IMR-90 (cell line): ENCODE measurements at regions not wholly inside any gene's neighbourhood (a gene's known extent, or its start where the extent isn't known, plus 50 kb on each side); places are given as distances from the start of the nearest gene placed in this dataset.

Experiments
- ATAC-seq: fragments of 200-7000 bp; cut with Tn5 transposase; 2 replicates; pipeline ENCODE4 v1.9.1; 2020; ENCODE audit warnings: low read depth, mild to moderate bottlenecking, moderate library complexity
- BruUV-seq: library from RNA; stranded (reverse); fragments of 400-500 nt; replicated peaks from 2 replicates; lab custom pipeline; 2021; lab: Mats Ljungman, UMichigan
- CTCF ChIA-PET: fragments of 300-600 bp; formaldehyde crosslinking; extraction: SDS; loops from one replicate; lab custom pipeline; 2021; ENCODE audit warnings: antibody characterized with exemption; lab: Yijun Ruan, JAX
- POLR2A ChIA-PET: fragments of 300-600 bp; sonication (Branson Sonifier 250); formaldehyde crosslinking; loops from one replicate; lab custom pipeline; 2022; ENCODE audit warnings: antibody characterized with exemption; ENCODE audit not compliant: unreplicated experiment; lab: Charles Lee
- DNase-seq: peaks from one replicate; pipeline ENCODE4 v3.0.0; 2013
- H2AFZ ChIP-seq: replicated peaks from 2 replicates; pipeline ENCODE3; 2013; ENCODE audit warnings: low read length, mild to moderate bottlenecking; ENCODE audit not compliant: poor library complexity
- H2AK5ac ChIP-seq: 2 replicates; pipeline ENCODE4 v1.6.1; 2013; ENCODE audit warnings: low read depth, low read length, inconsistent platforms
- H2AK9ac ChIP-seq: replicated peaks from 2 replicates; pipeline ENCODE3; 2013; ENCODE audit warnings: mild to moderate bottlenecking, low read depth, low read length, moderate library complexity; ENCODE audit not compliant: poor library complexity
- H2BK120ac ChIP-seq: 2 replicates; pipeline ENCODE4 v1.6.1; 2013; ENCODE audit warnings: low read depth, low read length, inconsistent platforms
- H2BK15ac ChIP-seq: 3 replicates; pipeline ENCODE4 v1.6.1; 2013; ENCODE audit warnings: low read depth, low read length, inconsistent platforms
- H2BK20ac ChIP-seq: 2 replicates; pipeline ENCODE4 v1.6.1; 2013; ENCODE audit warnings: low read depth, mild to moderate bottlenecking, inconsistent platforms, low read length, moderate library complexity
- H2BK5ac ChIP-seq: 2 replicates; pipeline ENCODE4 v1.6.1; 2013; ENCODE audit warnings: mild to moderate bottlenecking, low read depth, low read length, inconsistent platforms; ENCODE audit not compliant: poor library complexity, severe bottlenecking
- H3K14ac ChIP-seq: replicated peaks from 2 replicates; pipeline ENCODE4 v1.6.1; 2013; ENCODE audit warnings: low read depth, low read length, inconsistent platforms
- H3K18ac ChIP-seq: 2 replicates; pipeline ENCODE4 v1.6.1; 2013; ENCODE audit warnings: low read depth, low read length, control low read depth
- H3K23ac ChIP-seq: 2 replicates; pipeline ENCODE4 v1.6.1; 2013; ENCODE audit warnings: low read depth, low read length, inconsistent platforms
- H3K27ac ChIP-seq: 2 replicates; pipeline ENCODE4 v1.5.1; 2013; ENCODE audit warnings: mild to moderate bottlenecking, control low read depth, low read length; ENCODE audit not compliant: insufficient read depth
- H3K27me3 ChIP-seq: 2 replicates; pipeline ENCODE4 v1.6.1; 2013; ENCODE audit warnings: low read length; ENCODE audit not compliant: control insufficient read depth, insufficient read depth
- H3K36me3 ChIP-seq: 2 replicates; pipeline ENCODE4 v1.6.1; 2013; ENCODE audit warnings: low read length, mixed read lengths; ENCODE audit not compliant: control insufficient read depth, insufficient read depth
- H3K4ac ChIP-seq: 2 replicates; pipeline ENCODE4 v1.6.1; 2013; ENCODE audit warnings: low read depth, low read length, inconsistent platforms
- H3K4me1 ChIP-seq: 2 replicates; pipeline ENCODE4 v1.6.1; 2013; ENCODE audit warnings: low read length, mixed read lengths; ENCODE audit not compliant: control insufficient read depth, insufficient read depth
- H3K4me2 ChIP-seq: 2 replicates; pipeline ENCODE4 v1.6.1; 2013; ENCODE audit warnings: low read depth, mild to moderate bottlenecking, control low read depth, low read length, moderate library complexity
- H3K4me3 ChIP-seq: 2 replicates; pipeline ENCODE4 v1.5.1; 2013; ENCODE audit warnings: low read depth, mild to moderate bottlenecking, control low read depth, low read length, moderate library complexity; ENCODE audit not compliant: insufficient read depth
- H3K56ac ChIP-seq: 2 replicates; pipeline ENCODE4 v1.6.1; 2013; ENCODE audit warnings: low read length, inconsistent platforms; ENCODE audit not compliant: insufficient read depth; ENCODE audit errors: extremely low read depth
- H3K79me1 ChIP-seq, 2 experiments: 2 replicates each; pipeline ENCODE4 v1.6.1; 2013; ENCODE audit warnings: low read length in 2 of 2, inconsistent platforms in 1 of 2, low read depth in 1 of 2
- H3K9ac ChIP-seq: 2 replicates; pipeline ENCODE4 v1.6.1; 2013; ENCODE audit warnings: low read depth, low read length, control low read depth
- H3K9me1 ChIP-seq: 2 replicates; pipeline ENCODE4 v1.6.1; 2013; ENCODE audit warnings: low read length, inconsistent platforms; ENCODE audit not compliant: insufficient read depth
- H3K9me3 ChIP-seq: 2 replicates; pipeline ENCODE4 v1.6.1; 2013; ENCODE audit warnings: low read length; ENCODE audit not compliant: control insufficient read depth, insufficient read depth
- H4K20me1 ChIP-seq: 2 replicates; pipeline ENCODE4 v1.6.1; 2013; ENCODE audit warnings: low read length, inconsistent platforms; ENCODE audit not compliant: insufficient read depth
- H4K5ac ChIP-seq: 2 replicates; pipeline ENCODE4 v1.6.1; 2013; ENCODE audit warnings: mild to moderate bottlenecking, low read depth, low read length, control low read depth
- H4K8ac ChIP-seq, 2 experiments: 2 replicates each; pipeline ENCODE4 v1.6.1; 2013; ENCODE audit warnings: low read depth in 2 of 2, low read length in 2 of 2, control low read depth in 1 of 2, inconsistent platforms in 1 of 2
- H4K91ac ChIP-seq: 2 replicates; pipeline ENCODE4 v1.6.1; 2013; ENCODE audit warnings: low read depth, low read length, inconsistent platforms; ENCODE audit not compliant: insufficient read depth
- BHLHE40 ChIP-seq: fragments of 150-350 bp; IDR thresholded peaks from 2 replicates; pipeline ENCODE4 v1.6.1; 2016; ENCODE audit warnings: mild to moderate bottlenecking, low read depth, low read length
- CEBPB ChIP-seq: IDR thresholded peaks from 2 replicates; pipeline ENCODE4 v1.6.1; 2012; ENCODE audit warnings: low read depth, low read length, improper control_type of control experiment
- CHD1 ChIP-seq: IDR thresholded peaks from 2 replicates; pipeline ENCODE4 v1.6.1; 2012; ENCODE audit warnings: low read depth, low read length, improper control_type of control experiment
- CTCF ChIP-seq: conservative IDR thresholded peaks from 2 replicates; pipeline ENCODE4 v1.5.1; 2012; ENCODE audit warnings: mild to moderate bottlenecking, low read depth, low read length, improper control_type of control experiment
- FOS ChIP-seq: fragments of 150-350 bp; IDR thresholded peaks from 2 replicates; pipeline ENCODE4 v1.6.1; 2016; ENCODE audit warnings: low read depth, low read length
- MAFK ChIP-seq: IDR thresholded peaks from 2 replicates; pipeline ENCODE4 v1.6.1; 2012; ENCODE audit warnings: low read depth, low read length, improper control_type of control experiment
- MAZ ChIP-seq: IDR thresholded peaks from 2 replicates; pipeline ENCODE4 v1.6.1; 2012; ENCODE audit warnings: low read depth, mild to moderate bottlenecking, low read length, improper control_type of control experiment, moderate library complexity, borderline replicate concordance
- MXI1 ChIP-seq: IDR thresholded peaks from 2 replicates; pipeline ENCODE4 v1.6.1; 2012; ENCODE audit warnings: low read depth, mild to moderate bottlenecking, low read length, moderate library complexity, borderline replicate concordance
- NFE2L2 ChIP-seq: fragments of 150-350 bp; IDR thresholded peaks from 2 replicates; pipeline ENCODE4 v1.6.1; 2016; ENCODE audit warnings: low read depth, mild to moderate bottlenecking, low read length
- POLR2A ChIP-seq: IDR thresholded peaks from 2 replicates; pipeline ENCODE4 v1.6.1; 2012; ENCODE audit warnings: mild to moderate bottlenecking, low read depth, low read length
- RAD21 ChIP-seq: IDR thresholded peaks from 2 replicates; pipeline ENCODE4 v1.6.1; 2012; ENCODE audit warnings: low read length, improper control_type of control experiment
- RCOR1 ChIP-seq: IDR thresholded peaks from 2 replicates; pipeline ENCODE4 v1.6.1; 2012; ENCODE audit warnings: mild to moderate bottlenecking, low read length, improper control_type of control experiment; ENCODE audit not compliant: insufficient replicate concordance
- RFX5 ChIP-seq: IDR thresholded peaks from 2 replicates; pipeline ENCODE4 v1.8.0; 2012; ENCODE audit warnings: low read depth, mild to moderate bottlenecking, low read length, moderate library complexity
- SMC3 ChIP-seq: fragments of 150-350 bp; IDR thresholded peaks from 2 replicates; pipeline ENCODE4 v1.6.1; 2016; ENCODE audit warnings: low read depth, mild to moderate bottlenecking, antibody characterized with exemption, low read length, moderate library complexity
- WGBS, 2 experiments: methylation state at CpG; one replicate each; pipeline versions ENCODE4 v1.1.5 to v1.1.7; 2013; ENCODE audit warnings: missing lambda C conversion rate in 2 of 2; ENCODE audit not compliant: insufficient read length in 1 of 2; ENCODE audit errors: extremely low coverage in 2 of 2; 5-methylcytosine and 5-hydroxymethylcytosine counted together
- dilution Hi-C: fragments of 300-500 bp; cut with HindIII; formaldehyde crosslinking; loops from one replicate; pipeline ENCODE4 v1.14.3; 2018; ENCODE audit warnings: low sequenced_read_pairs; ENCODE audit not compliant: unreplicated experiment
- in situ Hi-C: fragments of 300-500 bp; cut with MboI; formaldehyde crosslinking; loops from 3 replicates; pipeline ENCODE4 v1.14.3; 2019; ENCODE audit warnings: low sequenced_read_pairs, inconsistent platforms, mixed read lengths
- intact Hi-C: fragments of 100-400 bp; cut with micrococcal nuclease; formaldehyde crosslinking; loops from 2 replicates; pipeline ENCODE4 v1.10.0; 2022
- TF ChIP-seq, protein P1 (sequence below): fragments of 150-350 bp; IDR thresholded peaks from 2 replicates; pipeline ENCODE4 v1.6.1; 2017; ENCODE audit warnings: mild to moderate bottlenecking, antibody characterized with exemption, low read length, low read depth
- TF ChIP-seq, protein P2 (sequence below): fragments of 150-350 bp; IDR thresholded peaks from 2 replicates; pipeline ENCODE4 v1.6.1; 2016; ENCODE audit warnings: low read depth, mild to moderate bottlenecking, low read length, moderate library complexity, borderline replicate concordance

- Histone ChIP-seq H3K9me1 (no peaks in the 10 kb centered on the region), H4K91ac (no peak overlapping the region), H2BK20ac (no peak overlapping the region), H3K9me3 (peaks cover 12% of the 10 kb centered on the region; the same call in 1 of the 2 replicates), H2BK15ac (no peak overlapping the region), H3K27me3 (no peaks in the 10 kb centered on the region), H3K23ac (no peak overlapping the region), H2AK5ac (no peak overlapping the region), H4K5ac (no peak overlapping the region), H3K4ac (no peak overlapping the region), H4K8ac (no peak overlapping the region), H3K27ac (no peak overlapping the region), H3K14ac (no peak overlapping the region), H3K79me1 (no peaks in the 10 kb centered on the region), H3K56ac (no peak overlapping the region), H3K4me1 (no peaks in the 10 kb centered on the region), H3K4me3 (no peak overlapping the region), H2AFZ (no peak overlapping the region), H2BK5ac (no peak overlapping the region), H3K9ac (no peak overlapping the region), H3K36me3 (no peaks in the 10 kb centered on the region), H4K20me1 (no peaks in the 10 kb centered on the region), H3K4me2 (no peak overlapping the region), H2AK9ac (no peak overlapping the region), H3K18ac (no peak overlapping the region), H2BK120ac (no peak overlapping the region)
- WGBS, 2 experiments = no CpG with 5 or more reads among the region's 3 CpGs
- in situ Hi-C loops = no loop called here
- intact Hi-C loops = no loop called here
- dilution Hi-C loops = no loop called here
- CTCF ChIA-PET = no interaction called here
- TF ChIP-seq, protein P1, sequence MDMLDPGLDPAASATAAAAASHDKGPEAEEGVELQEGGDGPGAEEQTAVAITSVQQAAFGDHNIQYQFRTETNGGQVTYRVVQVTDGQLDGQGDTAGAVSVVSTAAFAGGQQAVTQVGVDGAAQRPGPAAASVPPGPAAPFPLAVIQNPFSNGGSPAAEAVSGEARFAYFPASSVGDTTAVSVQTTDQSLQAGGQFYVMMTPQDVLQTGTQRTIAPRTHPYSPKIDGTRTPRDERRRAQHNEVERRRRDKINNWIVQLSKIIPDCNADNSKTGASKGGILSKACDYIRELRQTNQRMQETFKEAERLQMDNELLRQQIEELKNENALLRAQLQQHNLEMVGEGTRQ = no peak
- no peak for TF ChIP-seq RAD21
- TF ChIP-seq MAZ = no peak
- no peak for TF ChIP-seq MXI1
- TF ChIP-seq, protein P2, sequence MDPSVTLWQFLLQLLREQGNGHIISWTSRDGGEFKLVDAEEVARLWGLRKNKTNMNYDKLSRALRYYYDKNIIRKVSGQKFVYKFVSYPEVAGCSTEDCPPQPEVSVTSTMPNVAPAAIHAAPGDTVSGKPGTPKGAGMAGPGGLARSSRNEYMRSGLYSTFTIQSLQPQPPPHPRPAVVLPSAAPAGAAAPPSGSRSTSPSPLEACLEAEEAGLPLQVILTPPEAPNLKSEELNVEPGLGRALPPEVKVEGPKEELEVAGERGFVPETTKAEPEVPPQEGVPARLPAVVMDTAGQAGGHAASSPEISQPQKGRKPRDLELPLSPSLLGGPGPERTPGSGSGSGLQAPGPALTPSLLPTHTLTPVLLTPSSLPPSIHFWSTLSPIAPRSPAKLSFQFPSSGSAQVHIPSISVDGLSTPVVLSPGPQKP = no peak
- no peak for TF ChIP-seq BHLHE40
- TF ChIP-seq RCOR1 = no peak
- TF ChIP-seq FOS = no peak
- TF ChIP-seq NFE2L2 = no peak
- no peak for TF ChIP-seq CTCF
- no peak for TF ChIP-seq CHD1
- TF ChIP-seq POLR2A = no peak
- TF ChIP-seq RFX5 = no peak
- no peak for TF ChIP-seq CEBPB
- TF ChIP-seq SMC3 = no peak
- TF ChIP-seq MAFK = no peak
- no peak for DNase-seq
- POLR2A ChIA-PET = no interaction called here
- BruUV-seq = no TSS peak
- no peak for ATAC-seq
These were observed 329.6 kb downstream of the GABRB2 start for GRCh38 chr5:161216877-161217276.
